ENCODE measurements at regions not wholly inside any gene's neighbourhood (a gene's known extent, or its start where the extent isn't known, plus 50 kb on each side); places are given as distances from the start of the nearest gene placed in this dataset.
A peak's percentile ranks its signal among the peaks of the same experiment; 100 is the strongest.

GRCh38 chr5:158032246-158032645, 173.3 kb upstream of the CLINT1 start:
- H3K36me3 ChIP-seq (ENCODE audit: insufficient read depth, low read length) = no peaks in the 10 kb centered on the region
- H3K27me3 ChIP-seq (ENCODE audit: insufficient read depth, low read length) = no peaks in the 10 kb centered on the region
- WGBS = 88% methylated on average over 1 of the region's 1 CpG
- no peak overlapping the region for H3K4me3 ChIP-seq (ENCODE audit: low read length)
- no peak overlapping the region for H3K27ac ChIP-seq (ENCODE audit: low read depth, low read length)
- H3K9me3 ChIP-seq (ENCODE audit: insufficient read depth, low read depth, low read length) = peaks cover 23% of the 10 kb centered on the region
- no peak overlapping the region for H3K9ac ChIP-seq (ENCODE audit: low read depth, low read length)
- peaks cover 8% of the 10 kb centered on the region for H3K4me1 ChIP-seq (ENCODE audit: insufficient read depth, low read length)

DNA sequence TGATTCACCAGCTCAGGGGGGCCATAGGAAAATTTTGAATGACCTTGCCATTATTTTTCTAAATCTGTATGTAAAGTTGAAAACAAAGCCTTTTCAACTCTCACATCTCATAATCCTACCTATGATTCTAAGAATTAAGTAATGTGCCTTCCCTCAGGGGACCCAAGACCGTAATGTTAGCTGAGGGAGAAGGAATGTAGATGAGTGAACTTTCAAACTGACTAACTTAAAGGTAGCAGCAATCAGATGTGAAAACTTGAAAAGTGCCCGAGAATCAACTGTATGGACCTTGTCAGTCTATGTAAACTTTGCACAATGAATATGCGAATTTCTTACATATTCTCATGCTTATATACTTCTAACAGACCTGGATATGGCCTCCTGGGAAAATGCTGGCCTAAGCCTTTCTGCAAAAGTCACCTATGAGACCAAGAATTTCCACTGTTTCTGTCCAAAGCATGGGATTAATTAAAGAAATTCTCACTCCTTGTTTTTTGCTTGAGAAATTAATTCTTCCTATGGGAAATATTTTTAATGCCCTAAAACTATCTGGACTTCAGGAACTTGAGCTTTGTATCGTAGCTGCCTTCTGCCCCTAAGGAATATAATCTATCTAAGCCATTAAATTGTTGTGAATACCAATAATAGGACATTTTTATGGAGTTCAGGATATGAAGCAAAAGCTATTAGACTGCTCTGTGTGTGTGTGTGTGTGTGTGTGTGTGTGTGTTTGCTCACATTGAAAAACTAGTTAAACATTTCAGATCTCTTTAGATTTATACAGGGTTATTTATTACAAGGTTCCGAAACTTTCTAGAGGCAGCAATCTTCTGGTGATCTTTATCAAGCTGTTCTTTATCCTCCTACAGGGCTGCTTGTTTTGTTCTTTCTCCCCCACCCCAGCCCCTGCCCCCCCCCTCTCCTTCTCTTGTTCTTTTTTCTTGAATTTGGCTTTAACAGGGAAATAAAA, 169.1 kb upstream of the CLINT1 start:
- no peak overlapping the region for H3K27ac ChIP-seq (ENCODE audit: low read depth, low read length)
- no peak overlapping the region for H3K9ac ChIP-seq (ENCODE audit: low read depth, low read length)
- H3K4me1 ChIP-seq (ENCODE audit: insufficient read depth, low read length) = peaks cover 13% of the 10 kb centered on the region
- no peaks in the 10 kb centered on the region for H3K27me3 ChIP-seq (ENCODE audit: insufficient read depth, low read length)
- H3K4me3 ChIP-seq (ENCODE audit: low read length) = no peak overlapping the region
- H3K36me3 ChIP-seq (ENCODE audit: insufficient read depth, low read length) = no peaks in the 10 kb centered on the region
- no peaks in the 10 kb centered on the region for H3K9me3 ChIP-seq (ENCODE audit: insufficient read depth, low read depth, low read length)
- 58% methylated on average over 4 of the region's 5 CpGs for WGBS

DNA sequence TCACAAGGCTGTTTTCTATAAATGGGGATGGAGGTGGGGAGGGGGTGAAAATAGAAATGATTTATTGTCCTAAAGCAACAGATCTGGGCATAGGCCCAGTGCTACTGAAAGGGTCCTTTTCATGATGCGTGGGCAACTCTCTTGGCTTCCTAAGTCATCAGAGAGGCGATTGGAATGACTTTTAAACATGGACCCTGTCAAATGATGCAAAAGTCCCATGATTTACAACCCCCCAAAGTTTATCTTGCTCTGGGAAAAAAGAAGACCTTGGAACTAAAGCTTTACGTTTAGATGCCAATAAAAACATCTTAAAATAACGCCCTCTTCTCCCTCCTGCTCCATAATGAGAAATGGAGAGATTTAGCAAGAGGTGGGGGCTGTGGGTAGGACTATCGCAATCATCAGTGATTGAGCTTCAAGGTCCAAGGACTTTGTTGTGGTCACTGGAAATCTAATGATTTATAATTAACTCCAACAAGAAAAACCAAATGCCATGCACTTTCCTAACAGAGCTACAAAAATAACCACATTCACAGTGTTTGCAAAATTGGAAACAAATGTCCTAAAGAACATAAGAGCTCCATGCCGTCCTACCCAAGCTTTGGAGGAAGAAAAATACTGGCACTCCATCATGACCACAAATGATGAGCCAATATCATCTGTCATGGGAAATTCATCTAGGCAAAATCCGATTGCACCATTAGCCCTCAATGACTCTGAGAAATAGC, 167.5 kb upstream of the CLINT1 start:
- Histone ChIP-seq H3K9me3 (ENCODE audit: insufficient read depth, low read depth, low read length) (no peaks in the 10 kb centered on the region), H3K36me3 (ENCODE audit: insufficient read depth, low read length) (no peaks in the 10 kb centered on the region), H3K27me3 (ENCODE audit: insufficient read depth, low read length) (no peaks in the 10 kb centered on the region), H3K4me3 (ENCODE audit: low read length) (no peak overlapping the region), H3K4me1 (ENCODE audit: insufficient read depth, low read length) (peaks cover 13% of the 10 kb centered on the region), H3K9ac (ENCODE audit: low read depth, low read length) (no peak overlapping the region), H3K27ac (ENCODE audit: low read depth, low read length) (no peak overlapping the region)
- 97% methylated on average over 5 of the region's 7 CpGs for WGBS

GRCh38 chr5:158023266-158023665, 164.3 kb upstream of the CLINT1 start:
- Histone ChIP-seq H3K27me3 (ENCODE audit: insufficient read depth, low read length) (no peaks in the 10 kb centered on the region), H3K9ac (ENCODE audit: low read depth, low read length) (no peak overlapping the region), H3K4me1 (ENCODE audit: insufficient read depth, low read length) (peaks cover 22% of the 10 kb centered on the region), H3K27ac (ENCODE audit: low read depth, low read length) (no peak overlapping the region), H3K36me3 (ENCODE audit: insufficient read depth, low read length) (no peaks in the 10 kb centered on the region), H3K9me3 (ENCODE audit: insufficient read depth, low read depth, low read length) (no peaks in the 10 kb centered on the region), H3K4me3 (ENCODE audit: low read length) (no peak overlapping the region)
- 89% methylated on average over 7 of the region's 7 CpGs for WGBS

DNA sequence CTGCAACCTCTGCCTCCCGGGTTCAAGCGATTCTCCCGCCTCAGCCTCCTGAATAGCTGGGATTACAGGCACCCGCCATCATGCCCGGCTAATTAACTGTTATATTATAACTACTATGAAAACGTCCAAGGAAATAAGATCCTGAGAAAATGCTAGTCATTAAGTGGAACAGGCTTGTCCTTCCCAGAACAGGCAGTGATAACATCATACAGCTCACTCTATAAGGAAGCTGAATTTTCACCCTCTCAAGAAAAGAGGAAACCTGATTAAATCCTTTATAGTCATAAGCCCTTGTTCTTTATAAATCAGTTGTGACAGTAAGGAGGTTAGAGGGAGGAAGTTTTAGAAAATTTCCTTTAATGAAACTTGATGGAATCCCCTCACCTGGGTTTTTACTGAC, 163.9 kb upstream of the CLINT1 start:
- Histone ChIP-seq H3K9ac (ENCODE audit: low read depth, low read length) (no peak overlapping the region), H3K4me3 (ENCODE audit: low read length) (no peak overlapping the region), H3K27ac (ENCODE audit: low read depth, low read length) (no peak overlapping the region), H3K9me3 (ENCODE audit: insufficient read depth, low read depth, low read length) (no peaks in the 10 kb centered on the region), H3K27me3 (ENCODE audit: insufficient read depth, low read length) (no peaks in the 10 kb centered on the region), H3K4me1 (ENCODE audit: insufficient read depth, low read length) (peaks cover 19% of the 10 kb centered on the region), H3K36me3 (ENCODE audit: insufficient read depth, low read length) (no peaks in the 10 kb centered on the region)
- 94% methylated on average over 6 of the region's 6 CpGs for WGBS

- Histone ChIP-seq H3K27me3 (ENCODE audit: insufficient read depth, low read length) (no peaks in the 10 kb centered on the region), H3K9me3 (ENCODE audit: insufficient read depth, low read depth, low read length) (no peaks in the 10 kb centered on the region), H3K36me3 (ENCODE audit: insufficient read depth, low read length) (no peaks in the 10 kb centered on the region), H3K9ac (ENCODE audit: low read depth, low read length) (no peak overlapping the region), H3K4me3 (ENCODE audit: low read length) (no peak overlapping the region), H3K4me1 (ENCODE audit: insufficient read depth, low read length) (peaks cover 14% of the 10 kb centered on the region), H3K27ac (ENCODE audit: low read depth, low read length) (no peak overlapping the region)
- 78% methylated on average over 2 of the region's 3 CpGs for WGBS
Observed at GRCh38 chr5:158022393-158022792, 163.4 kb upstream of the CLINT1 start.

- Histone ChIP-seq H3K9me3 (ENCODE audit: insufficient read depth, low read depth, low read length) (no peaks in the 10 kb centered on the region), H3K4me3 (ENCODE audit: low read length) (no peak overlapping the region)
Observed at GRCh38 chr5:158020555-158021418, 161.8 kb upstream of the CLINT1 start.

GRCh38 chr5:158017469-158017868, 158.5 kb upstream of the CLINT1 start:
- Histone ChIP-seq H3K4me3 (ENCODE audit: low read length) (no peak overlapping the region), H3K27me3 (ENCODE audit: insufficient read depth, low read length) (no peaks in the 10 kb centered on the region), H3K36me3 (ENCODE audit: insufficient read depth, low read length) (no peaks in the 10 kb centered on the region), H3K27ac (ENCODE audit: low read depth, low read length) (no peak overlapping the region), H3K4me1 (ENCODE audit: insufficient read depth, low read length) (peaks cover 22% of the 10 kb centered on the region), H3K9me3 (ENCODE audit: insufficient read depth, low read depth, low read length) (no peaks in the 10 kb centered on the region), H3K9ac (ENCODE audit: low read depth, low read length) (no peak overlapping the region)
- over 99% methylated on average over 2 of the region's 2 CpGs for WGBS

More at GRCh38 chr5:158020555-158021418, 161.8 kb upstream of the CLINT1 start:
- Histone ChIP-seq H3K27me3 (ENCODE audit: insufficient read depth, low read length) (no peaks in the 10 kb centered on the region), H3K27ac (ENCODE audit: low read depth, low read length) (no peak overlapping the region), H3K36me3 (ENCODE audit: insufficient read depth, low read length) (no peaks in the 10 kb centered on the region), H3K9ac (ENCODE audit: low read depth, low read length) (no peak overlapping the region), H3K4me1 (ENCODE audit: insufficient read depth, low read length) (peaks cover 14% of the 10 kb centered on the region)
- WGBS = 59% methylated on average over 5 of the region's 5 CpGs

DNA sequence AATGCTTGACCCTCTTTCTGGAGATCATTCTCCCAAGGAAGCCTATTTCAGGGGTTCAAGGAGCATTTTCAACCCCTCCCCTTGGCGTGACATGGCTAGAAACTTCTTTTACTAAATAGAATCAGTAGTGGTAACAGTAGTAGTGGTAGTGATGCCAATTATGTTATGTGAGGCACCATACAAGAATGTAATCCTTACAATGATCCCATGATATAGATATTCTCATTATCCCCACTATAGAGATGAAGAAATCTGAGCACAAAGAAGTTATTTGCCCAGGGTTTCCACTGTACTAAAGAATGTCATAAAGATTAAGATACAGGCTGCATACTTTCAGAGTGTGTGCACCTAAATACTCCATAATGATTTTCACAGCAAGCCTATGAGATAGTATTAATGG, 155.4 kb upstream of the CLINT1 start:
- Histone ChIP-seq H3K27ac (ENCODE audit: low read depth, low read length) (no peak overlapping the region), H3K4me1 (ENCODE audit: insufficient read depth, low read length) (peaks cover 24% of the 10 kb centered on the region), H3K4me3 (ENCODE audit: low read length) (no peak overlapping the region), H3K9me3 (ENCODE audit: insufficient read depth, low read depth, low read length) (no peaks in the 10 kb centered on the region), H3K9ac (ENCODE audit: low read depth, low read length) (no peak overlapping the region), H3K27me3 (ENCODE audit: insufficient read depth, low read length) (no peaks in the 10 kb centered on the region), H3K36me3 (ENCODE audit: insufficient read depth, low read length) (no peaks in the 10 kb centered on the region)
- WGBS = no CpG with 5 or more reads among the region's 1 CpG

GRCh38 chr5:158013939-158014338, 155.0 kb upstream of the CLINT1 start:
- no peaks in the 10 kb centered on the region for H3K9me3 ChIP-seq (ENCODE audit: insufficient read depth, low read depth, low read length)
- peak overlapping the region; percentile 73; the same call in 1 of the 2 replicates for H3K27ac ChIP-seq (ENCODE audit: low read depth, low read length)
- no peaks in the 10 kb centered on the region for H3K36me3 ChIP-seq (ENCODE audit: insufficient read depth, low read length)
- no peaks in the 10 kb centered on the region for H3K27me3 ChIP-seq (ENCODE audit: insufficient read depth, low read length)
- peaks cover 24% of the 10 kb centered on the region for H3K4me1 ChIP-seq (ENCODE audit: insufficient read depth, low read length)
- 27% methylated on average over 6 of the region's 6 CpGs for WGBS
- no peak overlapping the region for H3K9ac ChIP-seq (ENCODE audit: low read depth, low read length)
- H3K4me3 ChIP-seq (ENCODE audit: low read length) = 0 out of 2 replicates have a peak overlapping the region, but pooled peaks have one; percentile 11
